ENCODE measurements at regions not wholly inside any gene's neighbourhood (a gene's known extent, or its start where the extent isn't known, plus 50 kb on each side); places are given as distances from the start of the nearest gene placed in this dataset.

DNA sequence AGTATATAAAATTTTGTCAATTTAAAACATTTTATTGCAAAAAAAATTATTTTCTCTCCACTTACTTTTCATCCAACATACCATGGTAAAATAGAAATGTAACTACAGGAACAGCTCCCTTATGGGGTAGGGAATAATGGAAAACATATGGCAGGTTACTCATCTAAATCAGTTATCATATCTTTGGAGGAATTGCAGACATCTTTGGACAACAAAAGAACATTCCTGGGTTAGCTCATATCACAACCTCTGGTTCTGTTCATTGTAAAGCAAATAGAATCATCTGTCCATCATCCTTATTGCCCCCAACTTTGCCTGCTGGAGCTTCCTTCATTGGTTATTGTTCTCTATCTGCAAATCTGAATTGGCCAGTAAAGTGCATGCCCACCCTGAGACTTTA lies 387.5 kb upstream of the GRID2 start:
- dilution Hi-C loops (cut with MboI; ENCODE audit: extremely low pct_ligation_motif_present, low sequenced_read_pairs), result no loop called here
- no peak for DNase-seq (ENCODE audit: low read depth, low spot score)
- Histone ChIP-seq H4K20me1 (ENCODE audit: control insufficient read depth, extremely low read depth, insufficient read depth, low read length) (no peaks in the 10 kb centered on the region), H3K4me2 (ENCODE audit: control insufficient read depth, extremely low read depth, insufficient read depth, low read depth, low read length) (no peak overlapping the region), H3K79me2 (ENCODE audit: control insufficient read depth, insufficient read depth, low read length) (no peaks in the 10 kb centered on the region), H3K9me3 (ENCODE audit: control insufficient read depth, low read depth, low read length) (no peaks in the 10 kb centered on the region), H3K9ac (ENCODE audit: control insufficient read depth, extremely low read depth, insufficient read depth, low read length) (no peak overlapping the region), H3K36me3 (ENCODE audit: control insufficient read depth in 2 of 2, extremely low read depth in 1 of 2, insufficient read depth in 2 of 2, low read length in 2 of 2) (no peaks in the 10 kb centered on the region), H3K4me3 (ENCODE audit: control insufficient read depth in 2 of 3, extremely low read depth in 1 of 3, insufficient read depth in 2 of 3, low read depth in 1 of 3, low read length in 3 of 3) (no peak overlapping the region), H2AFZ (ENCODE audit: control insufficient read depth, low read length) (no peak overlapping the region), H3K27ac (ENCODE audit: control insufficient read depth, insufficient read depth, low read length) (no peak overlapping the region), H3K27me3 (ENCODE audit: control insufficient read depth, extremely low read depth, insufficient read depth, low read length) (no peaks in the 10 kb centered on the region), H3K4me1 (ENCODE audit: control insufficient read depth, extremely low read depth, insufficient read depth, low read length) (no peaks in the 10 kb centered on the region), H3K9me1 (ENCODE audit: control insufficient read depth, extremely low read depth, insufficient read depth, low read length) (no peaks in the 10 kb centered on the region)
- FAIRE-seq, result no peak
- TF ChIP-seq, protein P1, sequence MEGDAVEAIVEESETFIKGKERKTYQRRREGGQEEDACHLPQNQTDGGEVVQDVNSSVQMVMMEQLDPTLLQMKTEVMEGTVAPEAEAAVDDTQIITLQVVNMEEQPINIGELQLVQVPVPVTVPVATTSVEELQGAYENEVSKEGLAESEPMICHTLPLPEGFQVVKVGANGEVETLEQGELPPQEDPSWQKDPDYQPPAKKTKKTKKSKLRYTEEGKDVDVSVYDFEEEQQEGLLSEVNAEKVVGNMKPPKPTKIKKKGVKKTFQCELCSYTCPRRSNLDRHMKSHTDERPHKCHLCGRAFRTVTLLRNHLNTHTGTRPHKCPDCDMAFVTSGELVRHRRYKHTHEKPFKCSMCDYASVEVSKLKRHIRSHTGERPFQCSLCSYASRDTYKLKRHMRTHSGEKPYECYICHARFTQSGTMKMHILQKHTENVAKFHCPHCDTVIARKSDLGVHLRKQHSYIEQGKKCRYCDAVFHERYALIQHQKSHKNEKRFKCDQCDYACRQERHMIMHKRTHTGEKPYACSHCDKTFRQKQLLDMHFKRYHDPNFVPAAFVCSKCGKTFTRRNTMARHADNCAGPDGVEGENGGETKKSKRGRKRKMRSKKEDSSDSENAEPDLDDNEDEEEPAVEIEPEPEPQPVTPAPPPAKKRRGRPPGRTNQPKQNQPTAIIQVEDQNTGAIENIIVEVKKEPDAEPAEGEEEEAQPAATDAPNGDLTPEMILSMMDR (optimal IDR thresholded peaks at IDR 0.05 in 1 of 3, IDR thresholded peaks at IDR 0.05 in 1 of 3, conservative IDR thresholded peaks at IDR 0.05 in 1 of 3; ENCODE audit: extremely low read depth in 1 of 3, insufficient read depth in 2 of 3, low read length in 3 of 3), result no peak
- TF ChIP-seq EZH2 (IDR thresholded peaks at IDR 0.05; ENCODE audit: low read length), result no peak

DNA sequence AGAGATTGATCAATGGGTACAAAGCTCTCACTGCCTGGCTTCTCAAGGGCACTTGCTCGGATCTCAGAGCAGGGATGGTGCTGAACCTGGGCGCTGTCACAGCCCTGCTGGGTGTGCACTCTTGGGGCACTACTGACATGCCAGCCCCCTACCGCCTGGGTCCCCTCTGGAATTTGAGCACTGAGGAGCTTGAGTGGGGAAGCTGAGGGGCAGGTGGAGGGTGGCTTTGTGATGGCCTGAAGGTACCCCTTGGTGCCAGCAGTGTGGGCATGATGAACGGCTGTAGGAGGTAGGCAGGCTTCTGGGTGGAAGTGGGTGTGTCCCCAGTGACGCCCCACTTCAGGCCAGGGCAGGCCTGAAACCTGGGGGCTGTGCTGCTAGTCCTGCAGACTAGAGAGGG lies 379.1 kb upstream of the GRID2 start:
- Histone ChIP-seq H3K27ac (ENCODE audit: control insufficient read depth, insufficient read depth, low read length) (no peak overlapping the region), H2AFZ (ENCODE audit: control insufficient read depth, low read length) (no peak overlapping the region), H3K9me1 (ENCODE audit: control insufficient read depth, extremely low read depth, insufficient read depth, low read length) (no peaks in the 10 kb centered on the region), H3K9me3 (ENCODE audit: control insufficient read depth, low read depth, low read length) (no peaks in the 10 kb centered on the region), H3K9ac (ENCODE audit: control insufficient read depth, extremely low read depth, insufficient read depth, low read length) (no peak overlapping the region), H3K4me1 (ENCODE audit: control insufficient read depth, extremely low read depth, insufficient read depth, low read length) (no peaks in the 10 kb centered on the region), H3K79me2 (ENCODE audit: control insufficient read depth, insufficient read depth, low read length) (no peaks in the 10 kb centered on the region), H3K4me3 (ENCODE audit: control insufficient read depth in 2 of 3, extremely low read depth in 1 of 3, insufficient read depth in 2 of 3, low read depth in 1 of 3, low read length in 3 of 3) (no peak overlapping the region), H3K27me3 (ENCODE audit: control insufficient read depth, extremely low read depth, insufficient read depth, low read length) (no peaks in the 10 kb centered on the region), H4K20me1 (ENCODE audit: control insufficient read depth, extremely low read depth, insufficient read depth, low read length) (no peaks in the 10 kb centered on the region), H3K4me2 (ENCODE audit: control insufficient read depth, extremely low read depth, insufficient read depth, low read depth, low read length) (no peak overlapping the region), H3K36me3 (ENCODE audit: control insufficient read depth in 2 of 2, extremely low read depth in 1 of 2, insufficient read depth in 2 of 2, low read length in 2 of 2) (no peaks in the 10 kb centered on the region)
- no peak for DNase-seq (ENCODE audit: low read depth, low spot score)
- FAIRE-seq, result no peak
- TF ChIP-seq, protein P1 (optimal IDR thresholded peaks at IDR 0.05 in 1 of 3, IDR thresholded peaks at IDR 0.05 in 1 of 3, conservative IDR thresholded peaks at IDR 0.05 in 1 of 3; ENCODE audit: extremely low read depth in 1 of 3, insufficient read depth in 2 of 3, low read length in 3 of 3), result no peak
- no peak for TF ChIP-seq EZH2 (IDR thresholded peaks at IDR 0.05; ENCODE audit: low read length)
- dilution Hi-C loops (cut with MboI; ENCODE audit: extremely low pct_ligation_motif_present, low sequenced_read_pairs), result no loop called here
